ENCODE measurements at regions not wholly inside any gene's neighbourhood (a gene's known extent, or its start where the extent isn't known, plus 50 kb on each side); places are given as distances from the start of the nearest gene placed in this dataset.

DNA sequence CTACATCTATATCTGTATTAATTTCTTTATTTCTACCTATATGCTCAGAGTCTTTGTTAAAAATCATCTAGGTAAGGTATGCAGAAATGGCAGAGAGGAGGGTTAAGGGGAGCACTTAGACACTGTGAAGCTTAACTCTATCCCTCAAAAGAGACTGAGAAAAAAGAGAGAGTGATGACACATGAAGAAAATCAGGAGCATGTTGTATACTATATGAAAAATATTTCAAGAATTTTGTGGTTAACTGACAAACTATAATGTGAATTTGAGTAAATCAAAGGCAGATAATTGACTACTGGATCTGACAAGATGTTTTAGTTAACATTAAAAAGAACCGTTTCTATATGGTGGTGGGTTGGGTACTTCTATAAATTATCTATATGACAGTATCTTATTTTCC is 1814.2 kb upstream of the SEL1L start:
- Histone ChIP-seq H3K36me3 (no peaks in the 10 kb centered on the region), H3K27ac (no peak overlapping the region), H3K27me3 (no peaks in the 10 kb centered on the region), H3K4me1 (no peaks in the 10 kb centered on the region), H3K9me3 (no peaks in the 10 kb centered on the region), H3K4me3 (no peak overlapping the region)
- intact Hi-C loops (cut with DNase I), result no loop called here
- TF ChIP-seq CTCF (IDR thresholded peaks at IDR 0.05), result no peak
- no peak for TF ChIP-seq POLR2A (IDR thresholded peaks at IDR 0.05)
- no peak for DNase-seq
- WGBS (ENCODE audit: insufficient coverage, low coverage, low lambda C conversion rate, missing lambda C conversion rate), result 33% methylated on average over 1 of the region's 1 CpG
- ATAC-seq, result no peak

GRCh38 chr14:83355609-83356008 is 1822.0 kb upstream of the SEL1L start:
- no peaks in the 10 kb centered on the region for H3K9me3 ChIP-seq
- no peaks in the 10 kb centered on the region for H3K4me1 ChIP-seq
- no peak overlapping the region for H3K4me3 ChIP-seq
- no peak for TF ChIP-seq POLR2A (IDR thresholded peaks at IDR 0.05)
- TF ChIP-seq CTCF (IDR thresholded peaks at IDR 0.05), result no peak
- ATAC-seq (no peak), DNase-seq (no peak)
- H3K36me3 ChIP-seq, result no peaks in the 10 kb centered on the region
- WGBS (ENCODE audit: insufficient coverage, low coverage, low lambda C conversion rate, missing lambda C conversion rate), result 52% methylated on average over 2 of the region's 2 CpGs
- intact Hi-C loops (cut with DNase I), result no loop called here
- no peaks in the 10 kb centered on the region for H3K27me3 ChIP-seq
- no peak overlapping the region for H3K27ac ChIP-seq

- WGBS (ENCODE audit: insufficient coverage, low coverage, low lambda C conversion rate, missing lambda C conversion rate), result 70% methylated on average over 5 of the region's 5 CpGs
- H3K4me3 ChIP-seq, result no peak overlapping the region
- no peaks in the 10 kb centered on the region for H3K9me3 ChIP-seq
- H3K27me3 ChIP-seq, result no peaks in the 10 kb centered on the region
- intact Hi-C loops (cut with DNase I), result no loop called here
- H3K4me1 ChIP-seq, result no peaks in the 10 kb centered on the region
- ATAC-seq (no peak), DNase-seq (no peak)
- no peak overlapping the region for H3K27ac ChIP-seq
- TF ChIP-seq POLR2A (IDR thresholded peaks at IDR 0.05) (no peak), CTCF (IDR thresholded peaks at IDR 0.05) (no peak)
- no peaks in the 10 kb centered on the region for H3K36me3 ChIP-seq
Observed at GRCh38 chr14:83356080-83356479, 1822.4 kb upstream of the SEL1L start.

- Histone ChIP-seq H3K36me3 (no peaks in the 10 kb centered on the region), H3K9me3 (no peaks in the 10 kb centered on the region), H3K27me3 (no peaks in the 10 kb centered on the region), H3K27ac (no peak overlapping the region), H3K4me3 (no peak overlapping the region), H3K4me1 (no peaks in the 10 kb centered on the region)
- WGBS (ENCODE audit: insufficient coverage, low coverage, low lambda C conversion rate, missing lambda C conversion rate), result 46% methylated on average over 1 of the region's 1 CpG
- intact Hi-C loops (cut with DNase I), result no loop called here
- ATAC-seq, result no peak
- no peak for DNase-seq
- TF ChIP-seq CTCF (IDR thresholded peaks at IDR 0.05), result no peak
Observed at GRCh38 chr14:83372271-83372670, 1838.6 kb upstream of the SEL1L start.

DNA sequence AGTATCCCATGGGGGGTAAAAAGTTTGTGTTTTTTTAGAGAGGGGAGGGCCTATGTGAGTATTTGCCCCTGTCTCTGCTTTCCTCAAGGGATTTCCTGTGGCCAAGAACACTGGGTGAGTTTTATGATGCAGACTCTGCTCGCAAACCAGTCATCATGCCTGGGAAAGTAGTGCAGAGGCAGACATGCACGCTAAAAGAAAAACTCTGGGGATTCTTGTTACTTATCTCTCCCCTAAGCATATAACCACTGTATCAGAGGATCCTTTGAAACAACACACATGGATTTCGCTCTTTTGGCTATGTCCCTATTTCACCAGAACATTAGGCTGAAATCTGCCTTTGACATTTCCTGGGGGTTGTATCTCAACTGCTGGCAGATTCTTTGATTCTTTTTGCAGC is 1845.8 kb upstream of the SEL1L start:
- ATAC-seq, result no peak
- Histone ChIP-seq H3K27ac (no peak overlapping the region), H3K4me3 (no peak overlapping the region), H3K4me1 (no peaks in the 10 kb centered on the region), H3K27me3 (no peaks in the 10 kb centered on the region), H3K9me3 (no peaks in the 10 kb centered on the region), H3K36me3 (no peaks in the 10 kb centered on the region)
- no peak for DNase-seq
- 45% methylated on average over 3 of the region's 3 CpGs for WGBS (ENCODE audit: insufficient coverage, low coverage, low lambda C conversion rate, missing lambda C conversion rate)
- intact Hi-C loops (cut with DNase I), result no loop called here
- no peak for TF ChIP-seq POLR2A (IDR thresholded peaks at IDR 0.05)
- TF ChIP-seq CTCF (IDR thresholded peaks at IDR 0.05), result no peak
